OCI-LY1 (cell line): ENCODE measurements at regions not wholly inside any gene's neighbourhood (a gene's known extent, or its start where the extent isn't known, plus 50 kb on each side); places are given as distances from the start of the nearest gene placed in this dataset.

ENCODE experiments used
- H2AFZ ChIP-seq: fragments of 200-600 bp; sonication (generic), shearing (Covaris generic); 2 replicates; pipeline ENCODE4 v1.6.0; 2014; ENCODE audit warnings: antibody characterized with exemption, mild to moderate bottlenecking, low read length
- H3F3A ChIP-seq: fragments of 200-600 bp; sonication (generic), shearing (Covaris generic); 2 replicates; pipeline ENCODE4 v1.6.0; 2014; ENCODE audit warnings: mild to moderate bottlenecking, antibody characterized with exemption, low read length, moderate library complexity; ENCODE audit not compliant: insufficient read depth
- H3K27ac ChIP-seq: fragments of 200-600 bp; sonication (generic); 2 replicates; pipeline ENCODE4 v1.5.1; 2014; ENCODE audit warnings: low read length, mixed run types, mild to moderate bottlenecking, low read depth; ENCODE audit not compliant: poor library complexity, severe bottlenecking
- H3K27me3 ChIP-seq: fragments of 200-600 bp; sonication (generic); 2 replicates; pipeline ENCODE4 v1.6.0; 2014; ENCODE audit warnings: antibody characterized with exemption, mild to moderate bottlenecking, low read length, moderate library complexity; ENCODE audit not compliant: insufficient read depth
- H3K36me3 ChIP-seq: fragments of 200-600 bp; sonication (generic); 2 replicates; pipeline ENCODE4 v1.6.1; 2014; ENCODE audit warnings: mild to moderate bottlenecking, antibody characterized with exemption, low read length, moderate library complexity, mixed read lengths; ENCODE audit not compliant: insufficient read depth
- H3K4me1 ChIP-seq: fragments of 200-600 bp; sonication (generic); 2 replicates; pipeline ENCODE4 v1.5.1; 2014; ENCODE audit warnings: mild to moderate bottlenecking, low read length, moderate library complexity; ENCODE audit not compliant: insufficient read depth, severe bottlenecking
- H3K4me2 ChIP-seq: fragments of 200-600 bp; sonication (generic), shearing (Covaris generic); 2 replicates; pipeline ENCODE4 v1.6.1; 2014; ENCODE audit warnings: low read length
- H3K4me3 ChIP-seq: fragments of 200-600 bp; sonication (generic); 2 replicates; pipeline ENCODE4 v1.5.1; 2014; ENCODE audit warnings: low read length, low read depth, mild to moderate bottlenecking, mixed read lengths; ENCODE audit not compliant: poor library complexity, severe bottlenecking
- H3K79me2 ChIP-seq: fragments of 200-600 bp; shearing (Covaris generic); 2 replicates; pipeline ENCODE4 v1.6.1; 2016; ENCODE audit warnings: mixed run types, low read length, mixed read lengths; ENCODE audit not compliant: insufficient read depth
- H3K9ac ChIP-seq: fragments of 200-600 bp; sonication (generic), shearing (Covaris generic); 2 replicates; pipeline ENCODE4 v1.6.1; 2014; ENCODE audit warnings: mild to moderate bottlenecking, low read length, mixed read lengths
- H3K9me2 ChIP-seq: fragments of 200-600 bp; sonication (generic), shearing (Covaris generic); 2 replicates; pipeline ENCODE4 v1.6.1; 2014; ENCODE audit warnings: low read depth, mild to moderate bottlenecking, low read length, mixed read lengths
- H3K9me3 ChIP-seq: fragments of 200-600 bp; shearing (Covaris generic); 2 replicates; pipeline ENCODE4 v1.6.1; 2014; ENCODE audit warnings: low read length, mixed read lengths
- H4K20me1 ChIP-seq: fragments of 200-600 bp; sonication (generic), shearing (Covaris generic); 2 replicates; pipeline ENCODE4 v1.6.0; 2016; ENCODE audit warnings: mild to moderate bottlenecking, low read length; ENCODE audit not compliant: insufficient read depth
- CTCF ChIP-seq: fragments of 200-600 bp; sonication (generic), shearing (Covaris generic); IDR thresholded peaks from 2 replicates; pipeline ENCODE4 v1.5.1; 2017; ENCODE audit warnings: mild to moderate bottlenecking, antibody characterized with exemption, low read length, moderate library complexity, mixed read lengths
- EZH2 ChIP-seq: fragments of 200-600 bp; sonication (generic), shearing (Covaris generic); IDR thresholded peaks from 2 replicates; pipeline ENCODE4 v1.8.0; 2017; ENCODE audit warnings: borderline replicate concordance, mixed run types, mild to moderate bottlenecking, antibody characterized with exemption, low read length, moderate library complexity, mixed read lengths

GRCh38 chr6:72547020-72547419 is 74.8 kb upstream of the KCNQ5 start:
- H3K4me1 ChIP-seq = no peaks in the 10 kb centered on the region
- no peaks in the 10 kb centered on the region for H3K79me2 ChIP-seq

GRCh38 chr6:72551470-72551869 is 70.4 kb upstream of the KCNQ5 start:
- Histone ChIP-seq H3K9me3 (no peaks in the 10 kb centered on the region), H3K4me2 (no peak overlapping the region), H3K27ac (no peak overlapping the region), H3K27me3 (no peaks in the 10 kb centered on the region), H3K4me1 (no peaks in the 10 kb centered on the region), H2AFZ (no peak overlapping the region), H3K9ac (no peak overlapping the region), H3K79me2 (no peaks in the 10 kb centered on the region), H3K9me2 (no peaks in the 10 kb centered on the region), H3K36me3 (no peaks in the 10 kb centered on the region), H3K4me3 (no peak overlapping the region), H3F3A (no peaks in the 10 kb centered on the region), H4K20me1 (no peaks in the 10 kb centered on the region)
- TF ChIP-seq CTCF (no peak), EZH2 (no peak)

More at GRCh38 chr6:72547020-72547419, 74.8 kb upstream of the KCNQ5 start:
- no peak overlapping the region for H2AFZ ChIP-seq
- H3K27ac ChIP-seq = no peak overlapping the region
- H3K9me2 ChIP-seq = no peaks in the 10 kb centered on the region
- H3K36me3 ChIP-seq = no peaks in the 10 kb centered on the region
- H3K4me3 ChIP-seq = no peak overlapping the region
- H3K9me3 ChIP-seq = no peaks in the 10 kb centered on the region
- no peak overlapping the region for H3K4me2 ChIP-seq
- TF ChIP-seq EZH2 (no peak), CTCF (no peak)
- no peaks in the 10 kb centered on the region for H4K20me1 ChIP-seq
- no peak overlapping the region for H3K9ac ChIP-seq
- no peaks in the 10 kb centered on the region for H3K27me3 ChIP-seq
- H3F3A ChIP-seq = no peaks in the 10 kb centered on the region

GRCh38 chr6:72552938-72553337 is 68.9 kb upstream of the KCNQ5 start:
- Histone ChIP-seq H3K4me2 (no peak overlapping the region), H3K27ac (no peak overlapping the region), H3K4me3 (no peak overlapping the region), H4K20me1 (no peaks in the 10 kb centered on the region), H3K79me2 (no peaks in the 10 kb centered on the region), H3K9me2 (no peaks in the 10 kb centered on the region), H3K27me3 (no peaks in the 10 kb centered on the region), H3K9me3 (no peaks in the 10 kb centered on the region), H3K4me1 (no peaks in the 10 kb centered on the region), H3F3A (no peaks in the 10 kb centered on the region), H3K36me3 (no peaks in the 10 kb centered on the region), H3K9ac (no peak overlapping the region), H2AFZ (no peak overlapping the region)
- TF ChIP-seq EZH2 (no peak), CTCF (no peak)
